Hematopoietic multipotent progenitor cell (in vitro differentiated cells): ENCODE measurements at regions not wholly inside any gene's neighbourhood (a gene's known extent, or its start where the extent isn't known, plus 50 kb on each side); places are given as distances from the start of the nearest gene placed in this dataset.

Experiments used
- DNase-seq, 3 donors: peaks; one replicate each; pipeline ENCODE4 v3.0.0-alpha.2; 2011 to 2015; ENCODE audit warnings: low read depth in 2 of 3, low spot score in 2 of 3

DNA sequence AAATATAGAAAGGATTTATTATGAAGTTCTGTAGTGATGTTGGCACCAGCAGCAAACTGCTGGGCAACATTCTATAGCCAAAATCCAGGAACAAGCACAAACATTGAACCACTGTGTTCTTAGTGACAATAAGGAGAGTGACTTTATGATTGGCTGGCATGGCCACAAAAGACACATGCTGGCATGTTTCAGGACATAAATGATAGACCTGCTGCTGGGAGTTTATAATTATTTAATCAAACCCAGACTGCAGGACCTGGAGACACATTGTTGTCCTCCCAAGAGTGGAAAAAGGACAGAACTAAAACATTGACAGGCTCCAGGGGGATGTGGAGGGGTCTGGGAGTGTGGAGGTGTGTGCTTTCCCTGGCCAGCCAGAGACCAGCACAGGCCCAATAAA is 255.3 kb upstream of the LRTM1 start:
- DNase-seq = no peak

GRCh38 chr3:55180936-55181535 is 253.2 kb upstream of the LRTM1 start:
- DNase-seq = peak in 2 of 3 donors; percentile 2 to 34

DNA sequence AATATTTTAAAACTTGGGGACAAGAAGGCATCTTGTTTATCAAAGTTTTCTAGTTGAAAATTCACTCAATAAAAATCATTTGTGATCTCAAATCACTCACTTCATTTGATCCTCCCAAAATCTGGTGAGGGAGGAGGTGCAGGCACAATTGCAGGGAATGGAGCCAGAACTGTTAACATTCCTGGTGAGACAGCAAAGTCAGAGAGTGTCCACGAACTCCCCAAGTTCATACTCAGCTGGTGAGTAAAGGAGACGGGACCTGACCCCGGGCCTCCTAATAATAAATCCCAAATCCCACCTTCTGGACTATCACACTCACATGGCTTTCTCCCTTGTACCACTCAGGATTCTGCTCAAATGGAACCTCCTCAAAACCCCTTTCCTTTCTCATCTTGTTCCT is 252.3 kb upstream of the LRTM1 start:
- no peak for DNase-seq

DNA sequence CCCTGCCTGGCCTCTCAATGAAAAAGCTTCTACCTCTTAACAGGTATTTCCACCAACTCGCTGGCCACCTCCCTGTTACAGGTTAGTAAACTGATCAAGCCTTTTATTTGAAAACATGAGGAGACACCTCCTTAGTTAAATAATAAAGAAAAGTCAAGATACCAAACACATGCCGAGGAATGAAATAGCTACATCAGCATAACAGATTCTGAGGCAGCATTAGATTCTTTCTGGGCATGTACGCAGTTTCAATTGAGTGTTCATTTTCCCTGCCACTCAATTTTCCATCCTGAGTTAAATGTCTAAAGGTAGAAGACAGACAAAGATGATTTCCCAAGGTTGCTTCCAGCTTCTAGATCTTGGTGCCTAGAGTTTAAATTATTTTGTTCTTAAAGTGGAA is 250.5 kb upstream of the LRTM1 start:
- no peak for DNase-seq

DNA sequence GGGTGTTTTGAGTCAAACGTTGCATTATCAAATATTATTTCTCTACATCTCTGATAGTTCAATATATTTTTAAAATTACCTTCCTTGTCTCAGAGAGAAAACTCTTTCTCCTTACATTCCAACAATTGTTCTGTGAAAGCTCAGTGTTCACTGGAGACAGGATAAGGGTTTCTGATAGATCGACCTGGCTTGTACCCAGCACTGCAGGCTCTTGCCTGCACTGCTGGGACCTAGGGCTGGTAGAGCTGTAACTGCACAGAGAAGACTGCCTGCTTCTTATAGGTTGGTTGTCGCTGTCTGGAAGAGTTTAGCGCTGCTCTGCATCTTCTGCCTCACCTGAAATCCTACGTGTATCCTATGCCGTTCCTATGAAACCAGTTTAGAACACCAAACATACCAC is 249.9 kb upstream of the LRTM1 start:
- no peak for DNase-seq

DNA sequence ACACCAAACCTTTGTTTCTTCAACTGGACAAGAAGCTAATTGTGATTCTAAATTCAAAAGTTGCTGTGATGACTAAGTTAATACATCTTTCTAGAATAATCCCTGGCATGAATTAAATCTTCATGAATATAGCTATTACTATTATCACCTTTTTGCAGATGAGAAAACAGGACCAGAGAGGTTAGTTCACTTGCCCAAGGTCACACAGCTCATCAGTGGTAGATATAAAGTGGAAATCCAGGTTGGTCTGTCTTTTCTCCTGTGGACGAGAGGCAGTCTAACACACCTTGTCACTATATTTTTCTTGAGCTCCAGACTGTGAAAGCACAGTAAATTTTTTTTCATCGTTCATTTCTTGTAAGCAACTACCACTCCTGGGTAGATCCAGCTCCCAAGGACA is 247.6 kb upstream of the LRTM1 start:
- no peak for DNase-seq

DNA sequence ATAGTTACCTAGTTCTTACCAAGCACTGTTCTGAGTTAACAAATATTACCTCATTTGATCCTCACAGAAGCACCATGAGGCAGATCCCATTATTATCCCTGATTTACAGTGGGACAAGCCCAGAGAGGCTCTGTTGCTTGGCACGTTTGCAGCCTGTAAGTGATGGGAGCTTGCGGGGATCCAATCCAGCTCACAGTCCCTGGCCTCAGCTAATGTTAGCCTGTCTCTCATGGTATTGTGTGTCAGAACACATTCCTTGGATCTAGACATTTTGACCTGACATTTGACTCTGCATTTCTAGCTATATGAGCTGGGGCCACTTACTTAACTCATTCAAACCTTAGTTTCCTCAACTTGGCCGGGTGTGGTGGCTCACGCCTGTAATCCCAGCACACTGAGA is 246.9 kb upstream of the LRTM1 start:
- DNase-seq = no peak

GRCh38 chr3:55173504-55173903 is 245.6 kb upstream of the LRTM1 start:
- no peak for DNase-seq

DNA sequence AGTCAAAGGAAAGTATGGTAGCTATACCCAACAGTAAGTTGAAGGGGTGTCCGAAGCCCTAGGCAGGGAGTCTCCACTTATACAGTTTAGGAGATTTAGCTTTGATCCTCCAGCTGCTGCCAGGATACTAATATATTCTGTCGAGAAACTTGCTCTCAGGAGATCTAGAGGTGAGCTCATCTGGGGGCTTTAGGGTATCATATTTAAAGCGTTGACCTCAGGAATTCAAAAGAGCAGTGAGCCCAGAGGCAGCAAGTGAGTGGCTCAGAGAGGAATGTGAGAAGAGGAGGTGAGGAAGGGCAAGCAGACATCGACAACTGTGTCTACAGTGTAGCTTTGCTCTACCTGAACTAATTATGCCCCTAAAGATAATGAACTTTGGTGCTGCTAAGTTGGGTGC is 245.1 kb upstream of the LRTM1 start:
- DNase-seq = no peak

- DNase-seq = no peak
Measured at GRCh38 chr3:55170444-55170843, 242.6 kb upstream of the LRTM1 start.

- DNase-seq = no peak
Measured at GRCh38 chr3:55169608-55170072, 241.8 kb upstream of the LRTM1 start.

GRCh38 chr3:55169161-55169560 is 241.3 kb upstream of the LRTM1 start:
- no peak for DNase-seq

DNA sequence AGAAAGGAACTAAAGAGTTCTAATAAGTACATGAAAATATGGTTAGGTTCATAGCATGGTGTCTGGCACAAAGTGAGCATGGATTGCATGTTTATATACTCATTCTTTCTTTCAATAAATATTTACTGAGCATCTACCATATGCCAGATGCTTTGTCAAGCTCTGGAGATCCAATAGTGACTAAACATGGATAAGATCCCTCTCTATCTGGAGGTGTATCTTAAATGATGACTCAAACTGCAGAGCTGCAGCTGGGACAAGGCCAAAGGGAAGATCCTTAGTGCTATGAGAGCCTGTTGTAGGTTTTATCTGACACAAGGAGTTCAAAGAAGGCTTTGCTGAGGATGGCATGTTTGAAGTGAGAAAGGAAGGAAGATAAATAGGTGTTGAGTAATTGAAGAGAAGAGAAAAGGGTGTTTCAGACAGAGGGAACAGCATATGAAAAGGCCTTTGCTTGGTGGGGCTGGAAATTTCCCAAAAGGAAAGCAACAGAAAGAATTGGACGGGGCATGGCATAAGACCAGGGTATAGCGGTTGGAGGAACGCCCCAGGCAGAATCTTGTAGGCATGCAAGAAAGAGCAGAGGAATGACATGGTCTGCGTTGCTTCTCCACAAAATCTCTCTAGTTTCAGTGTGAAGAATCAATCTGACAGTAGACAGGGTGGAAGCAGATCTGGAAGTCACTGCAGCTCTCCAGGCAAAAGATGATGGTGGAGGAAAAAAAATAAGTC is 239.9 kb upstream of the LRTM1 start:
- DNase-seq = no peak

DNA sequence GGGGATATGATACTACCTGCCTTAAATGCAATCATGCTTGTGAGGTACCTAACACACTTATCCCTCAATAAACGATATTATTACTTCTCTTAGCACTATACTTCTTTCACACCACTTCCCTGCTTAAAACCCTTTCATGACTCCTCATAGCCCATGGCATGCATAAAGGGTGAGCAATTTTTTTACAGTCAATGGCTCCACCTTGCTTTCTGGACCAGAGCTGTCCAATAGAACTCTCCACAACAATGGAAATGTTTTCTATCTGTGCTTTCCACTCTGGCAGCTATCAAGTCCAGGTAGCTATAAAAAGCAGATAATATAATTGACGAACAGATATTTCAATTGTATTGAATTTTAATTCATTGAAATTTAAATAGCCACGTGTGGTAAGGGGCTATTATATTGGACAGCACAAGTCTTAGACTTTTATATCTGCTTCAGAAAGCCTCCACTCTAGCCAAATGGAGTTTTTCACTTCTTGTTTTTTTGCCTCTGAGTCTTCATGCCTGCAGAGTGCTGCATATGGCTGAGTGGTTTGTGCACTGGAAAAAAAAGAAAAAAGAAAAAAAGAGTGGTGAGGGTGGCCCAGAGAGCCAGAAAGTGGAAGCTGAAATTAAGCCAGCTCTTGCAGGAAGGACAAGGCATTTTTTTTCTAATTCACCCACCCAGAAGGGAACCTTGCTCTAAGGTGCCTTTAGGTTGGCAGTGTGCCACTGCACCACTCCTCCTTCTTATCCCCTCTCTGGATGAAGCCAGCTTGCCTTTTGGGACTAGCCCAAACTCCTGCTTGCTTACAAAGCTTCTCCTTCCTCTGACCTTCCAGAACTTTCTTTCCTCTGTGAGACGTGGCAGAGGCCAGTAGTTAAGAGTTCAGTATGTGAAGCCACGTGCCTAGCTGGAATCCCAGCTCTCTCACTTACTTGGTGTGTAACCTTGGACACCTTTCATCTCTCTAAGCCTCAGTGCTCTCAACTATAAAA is 239.0 kb upstream of the LRTM1 start:
- no peak for DNase-seq

DNA sequence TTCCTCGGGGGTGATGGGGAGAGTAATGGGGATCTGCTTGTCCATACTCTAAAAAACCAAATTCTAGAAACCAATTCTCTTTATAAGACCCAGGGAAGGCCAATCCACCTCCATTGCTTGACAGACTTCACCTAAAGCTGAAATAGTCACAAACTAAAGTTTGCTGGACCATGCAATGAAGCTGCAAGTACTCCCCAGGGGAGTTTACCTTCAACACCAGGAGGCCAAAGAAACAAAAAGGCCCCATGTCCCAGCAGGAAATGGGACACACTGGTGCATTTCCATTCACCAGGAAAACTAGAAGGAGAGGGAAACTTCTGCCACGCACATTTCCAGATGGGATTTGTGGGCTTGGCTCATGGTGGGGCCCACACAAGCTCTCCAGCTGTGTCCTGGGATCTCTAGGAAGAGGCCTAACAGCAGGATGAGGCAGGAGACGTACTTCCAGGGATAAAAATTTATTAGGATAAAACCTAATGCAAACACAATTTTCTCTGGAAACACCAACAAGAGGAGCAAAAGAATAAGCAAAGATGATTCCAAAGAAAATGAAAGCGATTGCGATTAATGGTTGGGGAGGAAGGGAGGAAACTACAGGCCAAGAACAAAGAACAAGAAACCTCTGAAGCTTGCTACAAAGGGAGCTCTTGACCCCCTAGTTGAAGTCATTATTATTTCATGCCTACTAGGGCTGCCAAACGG is 238.0 kb upstream of the LRTM1 start:
- DNase-seq = no peak

DNA sequence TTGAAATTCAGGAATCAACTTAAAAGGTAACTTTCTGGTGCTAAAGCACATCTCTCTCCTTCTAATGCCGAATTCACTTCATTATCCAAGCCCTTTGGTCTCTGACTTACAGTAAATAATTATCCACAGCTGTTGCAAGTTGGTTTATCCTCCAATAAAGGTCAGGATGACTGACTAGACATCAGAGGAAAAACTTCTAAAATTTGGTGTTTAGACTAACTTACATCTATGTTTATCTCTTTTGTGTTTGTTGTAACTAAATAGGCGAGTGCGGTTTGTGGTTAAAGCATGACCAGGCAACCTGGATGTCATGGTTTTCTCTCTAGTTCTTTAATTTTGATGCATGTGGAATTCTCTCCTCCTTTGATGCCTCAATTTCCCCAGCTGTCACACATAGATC is 237.4 kb upstream of the LRTM1 start:
- DNase-seq = no peak

DNA sequence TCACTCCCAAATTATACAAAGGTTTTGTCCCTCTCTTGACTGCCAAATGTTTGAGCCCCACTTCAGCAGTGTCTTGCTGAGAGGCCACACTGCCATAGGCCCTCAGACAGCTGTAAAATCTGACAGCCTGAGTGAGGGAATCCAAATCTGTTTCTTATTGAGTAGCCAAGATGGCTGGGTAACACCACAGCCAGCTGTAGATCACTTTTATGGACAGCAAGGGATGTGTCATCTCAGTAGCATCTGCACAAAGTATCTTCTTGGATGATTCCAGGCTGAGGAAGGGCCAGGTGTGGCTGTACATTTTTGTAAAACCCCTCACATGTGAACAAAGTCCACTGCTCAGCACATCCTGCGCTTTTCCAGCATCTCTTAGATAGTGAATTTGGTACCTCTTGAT is 237.0 kb upstream of the LRTM1 start:
- no peak for DNase-seq

- no peak for DNase-seq
Measured at GRCh38 chr3:55164191-55164590, 236.3 kb upstream of the LRTM1 start.

DNA sequence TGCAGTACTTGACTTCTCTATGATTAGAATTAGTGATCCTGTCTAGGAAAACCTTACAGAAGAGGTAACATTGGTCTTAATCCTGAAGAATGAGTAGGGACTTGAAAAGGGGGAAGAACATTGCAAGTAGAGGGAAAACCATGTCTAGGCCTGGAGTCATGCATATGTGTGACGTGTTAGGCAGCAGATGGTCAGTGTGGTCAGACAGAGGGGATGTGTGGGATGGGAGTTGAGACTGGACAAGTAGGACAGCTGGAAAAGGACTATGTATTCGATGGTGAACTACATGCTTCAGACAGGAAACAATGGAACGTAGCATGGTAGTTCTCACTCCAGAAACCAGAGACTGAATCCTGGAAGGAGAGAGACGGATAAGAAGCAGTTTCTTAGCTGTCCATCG is 235.6 kb upstream of the LRTM1 start:
- DNase-seq = no peak

GRCh38 chr3:55162031-55162795 is 234.4 kb upstream of the LRTM1 start:
- DNase-seq = no peak
